Bone marrow (tissue), 2 donors: ENCODE measurements at regions not wholly inside any gene's neighbourhood (a gene's known extent, or its start where the extent isn't known, plus 50 kb on each side); places are given as distances from the start of the nearest gene placed in this dataset.

ENCODE experiments used
- DNase-seq, 2 donors: peaks; one replicate each; lab custom pipeline; 2025; lab: John Stamatoyannopoulos, UW

GRCh38 chr2:40809156-40809555, 357.3 kb upstream of the SLC8A1 start:
- DNase-seq, result no peak

GRCh38 chr2:40814616-40815015, 362.7 kb upstream of the SLC8A1 start:
- DNase-seq, result no peak

GRCh38 chr2:40820319-40820718, 368.4 kb upstream of the SLC8A1 start:
- no peak for DNase-seq

- no peak for DNase-seq
Measured at GRCh38 chr2:40823478-40823877, 371.6 kb upstream of the SLC8A1 start.

- no peak for DNase-seq
Measured at GRCh38 chr2:40824278-40824677, 372.4 kb upstream of the SLC8A1 start.

- DNase-seq, result no peak
Measured at GRCh38 chr2:40827392-40827791, 375.5 kb upstream of the SLC8A1 start.

GRCh38 chr2:40831321-40831873, 379.5 kb upstream of the SLC8A1 start:
- no peak for DNase-seq

GRCh38 chr2:40841856-40842255, 390.0 kb upstream of the SLC8A1 start:
- DNase-seq, result no peak

GRCh38 chr2:40844353-40845277, 392.7 kb upstream of the SLC8A1 start:
- DNase-seq, result no peak

GRCh38 chr2:40851661-40852060, 399.8 kb upstream of the SLC8A1 start:
- no peak for DNase-seq

- no peak for DNase-seq
Measured at GRCh38 chr2:40859617-40860016, 407.7 kb upstream of the SLC8A1 start.

- no peak for DNase-seq
Measured at GRCh38 chr2:40867829-40868228, 415.9 kb upstream of the SLC8A1 start.

- no peak for DNase-seq
Measured at GRCh38 chr2:40872580-40872979, 420.7 kb upstream of the SLC8A1 start.

GRCh38 chr2:40874380-40874779, 422.5 kb upstream of the SLC8A1 start:
- DNase-seq, result no peak

- DNase-seq, result no peak
Measured at GRCh38 chr2:40877734-40878288, 425.9 kb upstream of the SLC8A1 start.

GRCh38 chr2:40879305-40879704, 427.4 kb upstream of the SLC8A1 start:
- no peak for DNase-seq

- no peak for DNase-seq
Measured at GRCh38 chr2:40886100-40886499, 434.2 kb upstream of the SLC8A1 start.

- no peak for DNase-seq
Measured at GRCh38 chr2:40886655-40887054, 434.8 kb upstream of the SLC8A1 start.

GRCh38 chr2:40896358-40896757, 444.5 kb upstream of the SLC8A1 start:
- no peak for DNase-seq

GRCh38 chr2:40914666-40915065, 462.8 kb upstream of the SLC8A1 start:
- DNase-seq, result no peak

GRCh38 chr2:40915651-40916050, 463.8 kb upstream of the SLC8A1 start:
- no peak for DNase-seq

- DNase-seq, result no peak
Measured at GRCh38 chr2:40935349-40935748, 483.5 kb upstream of the SLC8A1 start.

GRCh38 chr2:40937284-40937683, 485.4 kb upstream of the SLC8A1 start:
- no peak for DNase-seq
